Neural progenitor cell (in vitro differentiated cells): ENCODE measurements at regions not wholly inside any gene's neighbourhood (a gene's known extent, or its start where the extent isn't known, plus 50 kb on each side); places are given as distances from the start of the nearest gene placed in this dataset.

Experiments
- EZH2 ChIP-seq: fragments of 200-600 bp; sonication (generic); IDR thresholded peaks from 2 replicates; pipeline ENCODE4 v1.6.1; 2017; ENCODE audit warnings: antibody characterized with exemption, mild to moderate bottlenecking, moderate library complexity
- EZH2phosphoT487 ChIP-seq: fragments of 200-600 bp; sonication (generic); IDR thresholded peaks from 2 replicates; pipeline ENCODE4 v1.6.1; 2017; ENCODE audit warnings: antibody characterized with exemption

- TF ChIP-seq EZH2phosphoT487 (no peak), EZH2 (no peak)
Measured at GRCh38 chr2:166727095-166727494, 161.2 kb upstream of the XIRP2 start.
